Caco-2 (cell line): ENCODE measurements at regions not wholly inside any gene's neighbourhood (a gene's known extent, or its start where the extent isn't known, plus 50 kb on each side); places are given as distances from the start of the nearest gene placed in this dataset.

Source experiments
- BruUV-seq: library from RNA; stranded (reverse); fragments of 400-500 nt; replicated peaks from 2 replicates; lab custom pipeline; 2021; lab: Mats Ljungman, UMichigan
- CTCF ChIA-PET: fragments of 300-600 bp; sonication (Branson Sonifier 250); formaldehyde crosslinking; loops from one replicate; lab custom pipeline; 2022; ENCODE audit warnings: antibody characterized with exemption; lab: Charles Lee
- POLR2A ChIA-PET: fragments of 300-600 bp; sonication (Branson Sonifier 250); formaldehyde crosslinking; loops from one replicate; lab custom pipeline; 2022; ENCODE audit warnings: antibody characterized with exemption; lab: Charles Lee
- DNase-seq, 2 experiments: peaks; one replicate each; pipeline versions ENCODE4 v3.0.0 to v3.0.0-alpha.2; 2020 to 2022
- H3K27me3 ChIP-seq: replicated peaks from 2 replicates; pipeline ENCODE4 v1.6.0; 2011; ENCODE audit warnings: low read length; ENCODE audit not compliant: control insufficient read depth, insufficient read depth
- H3K36me3 ChIP-seq: 2 replicates; pipeline ENCODE4 v1.5.1; 2011; ENCODE audit warnings: low read length; ENCODE audit not compliant: control insufficient read depth, insufficient read depth
- H3K4me1 ChIP-seq: fragments of 250-450 bp; sonication (Bioruptor Pico); 2 replicates; pipeline ENCODE4 v1.5.1; 2020; ENCODE audit warnings: mild to moderate bottlenecking
- H3K4me3 ChIP-seq: 2 replicates; pipeline ENCODE4 v1.5.1; 2011; ENCODE audit warnings: low read depth, mild to moderate bottlenecking, control low read depth, low read length
- H3K9me3 ChIP-seq: fragments of 250-450 bp; sonication (Bioruptor Pico); 2 replicates; pipeline ENCODE4 v1.5.1; 2020; ENCODE audit warnings: mild to moderate bottlenecking, moderate library complexity
- H3K27ac Mint-ChIP-seq: one replicate; pipeline ENCODE4 v1.8.0; 2022; ENCODE audit warnings: mixed read lengths; ENCODE audit not compliant: unreplicated experiment
- H3K27me3 Mint-ChIP-seq: one replicate; pipeline ENCODE4 v1.8.0; 2022; ENCODE audit warnings: mixed read lengths; ENCODE audit not compliant: insufficient read depth, unreplicated experiment
- H3K36me3 Mint-ChIP-seq: one replicate; pipeline ENCODE4 v1.8.0; 2022; ENCODE audit warnings: mild to moderate bottlenecking, mixed read lengths; ENCODE audit not compliant: insufficient read depth, unreplicated experiment
- H3K4me1 Mint-ChIP-seq: one replicate; pipeline ENCODE4 v1.8.0; 2022; ENCODE audit warnings: low read depth, mixed read lengths; ENCODE audit not compliant: unreplicated experiment
- H3K4me3 Mint-ChIP-seq: one replicate; pipeline ENCODE4 v1.8.0; 2022; ENCODE audit warnings: mild to moderate bottlenecking, moderate library complexity, mixed read lengths; ENCODE audit not compliant: unreplicated experiment
- H3K9me3 Mint-ChIP-seq: one replicate; pipeline ENCODE4 v1.8.0; 2022; ENCODE audit warnings: mixed read lengths; ENCODE audit not compliant: unreplicated experiment
- intact Hi-C: fragments of 100-400 bp; cut with micrococcal nuclease; formaldehyde crosslinking; loops from one replicate; pipeline ENCODE4 v1.10.0; 2022; ENCODE audit not compliant: unreplicated experiment
- TF ChIP-seq, protein P1 (sequence below), 2 experiments: fragments of 200-600 bp in 1 of 2; IDR thresholded peaks; 1 replicate in 1 of 2; 2 replicates in 1 of 2; pipeline versions ENCODE4 v1.5.1 to v1.8.0; 2011 to 2022; ENCODE audit warnings: antibody characterized with exemption in 1 of 2, control low read depth in 1 of 2, inconsistent platforms in 1 of 2, low read depth in 1 of 2, low read length in 1 of 2, mild to moderate bottlenecking in 1 of 2, moderate library complexity in 1 of 2; ENCODE audit not compliant: insufficient read depth in 1 of 2, severe bottlenecking in 1 of 2, unreplicated experiment in 1 of 2

DNA sequence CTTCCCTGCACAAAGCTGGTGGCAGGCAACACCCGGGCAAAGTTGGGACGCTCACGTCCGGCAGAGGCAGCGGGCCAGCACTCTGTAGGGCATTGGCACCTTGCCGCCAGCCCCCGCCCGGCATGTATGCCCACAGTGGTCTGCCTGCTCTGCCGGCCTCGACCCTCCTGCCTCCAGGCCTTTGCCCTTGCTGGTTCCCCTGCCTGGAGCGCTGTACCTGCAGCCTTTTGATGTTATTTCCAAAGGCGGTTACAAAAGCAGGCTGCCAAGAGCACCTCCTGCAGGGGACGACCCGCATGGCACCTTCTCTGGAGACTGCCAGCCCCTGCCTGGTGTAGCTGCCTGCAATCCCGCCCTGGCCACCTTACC, 56.5 kb upstream of the SHISAL1 start:
- intact Hi-C loops, result loop anchor here (10.0 kb wide), 1 partner anchor 76 kb away; no protein-coding TSS in a partner anchor
- H3K4me3 ChIP-seq, result no peak overlapping the region
- TF ChIP-seq, protein P1, sequence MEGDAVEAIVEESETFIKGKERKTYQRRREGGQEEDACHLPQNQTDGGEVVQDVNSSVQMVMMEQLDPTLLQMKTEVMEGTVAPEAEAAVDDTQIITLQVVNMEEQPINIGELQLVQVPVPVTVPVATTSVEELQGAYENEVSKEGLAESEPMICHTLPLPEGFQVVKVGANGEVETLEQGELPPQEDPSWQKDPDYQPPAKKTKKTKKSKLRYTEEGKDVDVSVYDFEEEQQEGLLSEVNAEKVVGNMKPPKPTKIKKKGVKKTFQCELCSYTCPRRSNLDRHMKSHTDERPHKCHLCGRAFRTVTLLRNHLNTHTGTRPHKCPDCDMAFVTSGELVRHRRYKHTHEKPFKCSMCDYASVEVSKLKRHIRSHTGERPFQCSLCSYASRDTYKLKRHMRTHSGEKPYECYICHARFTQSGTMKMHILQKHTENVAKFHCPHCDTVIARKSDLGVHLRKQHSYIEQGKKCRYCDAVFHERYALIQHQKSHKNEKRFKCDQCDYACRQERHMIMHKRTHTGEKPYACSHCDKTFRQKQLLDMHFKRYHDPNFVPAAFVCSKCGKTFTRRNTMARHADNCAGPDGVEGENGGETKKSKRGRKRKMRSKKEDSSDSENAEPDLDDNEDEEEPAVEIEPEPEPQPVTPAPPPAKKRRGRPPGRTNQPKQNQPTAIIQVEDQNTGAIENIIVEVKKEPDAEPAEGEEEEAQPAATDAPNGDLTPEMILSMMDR (IDR thresholded peaks at IDR 0.05; ENCODE audit: insufficient read depth in 1 of 2, low read depth in 1 of 2, low read length in 1 of 2, severe bottlenecking in 1 of 2, unreplicated experiment in 1 of 2), result peak; percentile 8 to 21
- Mint-ChIP-seq H3K9me3 (peaks cover 3% of the 10 kb centered on the region), H3K36me3 (no peaks in the 10 kb centered on the region), H3K4me3 (no peak overlapping the region), H3K4me1 (no peaks in the 10 kb centered on the region), H3K27ac (no peak overlapping the region), H3K27me3 (peaks cover 14% of the 10 kb centered on the region)
- no peaks in the 10 kb centered on the region for H3K27me3 ChIP-seq
- peak in 1 of 2 experiments; percentile 15 for DNase-seq
- no TSS peak for BruUV-seq
- ChIA-PET CTCF (no interaction called here), POLR2A (no interaction called here)
- no peaks in the 10 kb centered on the region for H3K9me3 ChIP-seq
- H3K4me1 ChIP-seq, result no peaks in the 10 kb centered on the region
- no peaks in the 10 kb centered on the region for H3K36me3 ChIP-seq

DNA sequence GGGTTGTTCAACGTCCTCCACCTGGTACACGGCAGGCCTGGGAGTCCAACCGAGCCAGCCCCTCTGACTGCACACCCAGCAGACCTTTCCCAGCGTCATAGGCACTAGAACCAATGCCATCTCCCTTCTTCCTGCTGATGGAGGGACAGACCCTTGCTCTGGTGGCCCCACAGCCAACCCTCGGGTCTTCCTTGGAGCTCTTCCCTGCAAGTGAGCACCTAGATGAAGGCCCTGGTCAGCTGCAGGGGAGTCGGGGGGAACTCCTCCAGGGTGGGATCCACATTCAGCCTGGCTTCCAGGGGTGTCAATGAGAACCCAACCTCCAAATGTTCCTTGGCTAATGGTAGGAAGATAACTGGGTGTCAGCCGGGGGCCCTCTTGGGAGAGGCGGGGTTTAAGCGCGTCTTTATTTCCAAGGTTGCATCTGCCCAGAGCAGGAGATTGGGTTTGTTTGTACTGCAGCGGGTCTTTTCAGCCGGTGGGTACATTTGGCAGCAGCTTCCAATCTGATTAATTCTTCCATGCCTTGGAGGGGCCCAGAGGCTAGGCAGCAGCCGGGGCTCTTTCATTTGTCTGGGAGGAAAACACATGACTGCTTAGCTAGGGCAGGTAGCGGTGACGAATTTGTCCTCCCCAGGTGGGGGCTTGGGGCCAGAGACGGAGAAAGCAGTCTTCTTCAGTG, 56.0 kb upstream of the SHISAL1 start:
- Mint-ChIP-seq H3K27me3 (peaks cover 14% of the 10 kb centered on the region), H3K36me3 (no peaks in the 10 kb centered on the region), H3K4me1 (no peaks in the 10 kb centered on the region), H3K9me3 (no peaks in the 10 kb centered on the region), H3K27ac (no peak overlapping the region), H3K4me3 (no peak overlapping the region)
- POLR2A ChIA-PET, result no interaction called here
- DNase-seq, result no peak
- no TSS peak for BruUV-seq
- no peaks in the 10 kb centered on the region for H3K36me3 ChIP-seq
- no peaks in the 10 kb centered on the region for H3K9me3 ChIP-seq
- TF ChIP-seq, protein P1 (IDR thresholded peaks at IDR 0.05; ENCODE audit: insufficient read depth in 1 of 2, low read depth in 1 of 2, low read length in 1 of 2, severe bottlenecking in 1 of 2, unreplicated experiment in 1 of 2), result no peak
- H3K4me3 ChIP-seq, result no peak overlapping the region
- no peaks in the 10 kb centered on the region for H3K27me3 ChIP-seq
- CTCF ChIA-PET, result interaction anchor here (0.7 kb wide), 1 partner anchor 13 kb away, joined by 4 read pairs; no protein-coding TSS in a partner anchor
- H3K4me1 ChIP-seq, result no peaks in the 10 kb centered on the region
- intact Hi-C loops, result loop anchor here (10.0 kb wide), 1 partner anchor 76 kb away; no protein-coding TSS in a partner anchor

DNA sequence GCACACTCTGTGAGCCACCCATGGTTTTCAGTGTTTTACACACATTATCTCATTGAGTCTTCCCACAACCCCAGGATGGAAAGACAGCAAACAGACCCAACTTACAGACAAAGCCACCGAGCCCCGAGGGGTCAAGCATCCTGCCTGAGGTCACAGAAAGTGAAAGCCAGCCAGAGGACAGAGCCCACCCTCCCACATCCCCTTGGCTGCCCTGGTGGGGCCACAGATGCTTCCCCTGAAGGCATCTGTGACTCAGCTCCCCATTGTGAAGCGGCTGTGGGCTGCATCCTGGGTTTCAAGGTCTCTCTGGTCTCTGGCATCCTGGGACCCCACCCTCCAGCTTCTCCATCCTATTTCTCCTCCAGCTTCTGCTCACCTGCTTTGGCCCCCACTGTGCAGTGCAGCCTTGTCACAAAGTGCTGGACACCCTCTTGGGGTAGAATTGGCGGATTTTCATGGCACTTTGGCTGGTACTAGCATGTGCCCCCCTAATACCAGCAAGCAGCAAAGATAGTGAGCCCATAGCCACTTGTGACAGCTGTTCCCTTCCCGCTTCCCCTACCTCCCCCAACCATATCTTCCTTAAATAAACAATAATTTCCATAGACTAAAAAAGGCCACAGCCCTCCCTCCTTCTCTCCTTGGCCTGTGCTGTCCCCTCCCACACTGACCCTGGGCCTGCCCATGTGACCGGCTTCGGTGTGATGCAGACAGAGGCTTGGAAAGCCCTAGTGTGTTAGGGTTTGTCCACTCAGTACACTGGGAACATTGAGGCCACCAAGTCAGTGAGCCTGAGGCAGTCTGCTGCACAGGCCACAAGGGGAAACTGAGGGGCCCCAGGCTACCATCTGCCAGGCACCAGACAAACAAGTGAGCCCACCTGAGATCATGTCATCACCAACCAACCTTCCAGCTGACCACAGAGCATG, 53.9 kb upstream of the SHISAL1 start:
- H3K4me3 ChIP-seq, result no peak overlapping the region
- no peaks in the 10 kb centered on the region for H3K36me3 ChIP-seq
- no peak for DNase-seq
- intact Hi-C loops, result loop anchor here (10.0 kb wide), 1 partner anchor 78 kb away; no protein-coding TSS in a partner anchor
- TF ChIP-seq, protein P1 (IDR thresholded peaks at IDR 0.05; ENCODE audit: insufficient read depth in 1 of 2, low read depth in 1 of 2, low read length in 1 of 2, severe bottlenecking in 1 of 2, unreplicated experiment in 1 of 2), result no peak
- Mint-ChIP-seq H3K27ac (no peak overlapping the region), H3K4me1 (no peaks in the 10 kb centered on the region), H3K36me3 (no peaks in the 10 kb centered on the region), H3K9me3 (no peaks in the 10 kb centered on the region), H3K27me3 (peaks cover 14% of the 10 kb centered on the region), H3K4me3 (no peak overlapping the region)
- no peaks in the 10 kb centered on the region for H3K27me3 ChIP-seq
- CTCF ChIA-PET, result no interaction called here
- H3K4me1 ChIP-seq, result no peaks in the 10 kb centered on the region
- H3K9me3 ChIP-seq, result no peaks in the 10 kb centered on the region
- POLR2A ChIA-PET, result no interaction called here
- no TSS peak for BruUV-seq
